IMR-90 (cell line): ENCODE measurements at regions not wholly inside any gene's neighbourhood (a gene's known extent, or its start where the extent isn't known, plus 50 kb on each side); places are given as distances from the start of the nearest gene placed in this dataset.

ENCODE experiments used
- ATAC-seq: fragments of 200-7000 bp; cut with Tn5 transposase; 2 replicates; pipeline ENCODE4 v1.9.1; 2020; ENCODE audit warnings: low read depth, mild to moderate bottlenecking, moderate library complexity
- BruUV-seq: library from RNA; stranded (reverse); fragments of 400-500 nt; replicated peaks from 2 replicates; lab custom pipeline; 2021; lab: Mats Ljungman, UMichigan
- CTCF ChIA-PET: fragments of 300-600 bp; formaldehyde crosslinking; extraction: SDS; loops from one replicate; lab custom pipeline; 2021; ENCODE audit warnings: antibody characterized with exemption; lab: Yijun Ruan, JAX
- POLR2A ChIA-PET: fragments of 300-600 bp; sonication (Branson Sonifier 250); formaldehyde crosslinking; loops from one replicate; lab custom pipeline; 2022; ENCODE audit warnings: antibody characterized with exemption; ENCODE audit not compliant: unreplicated experiment; lab: Charles Lee
- DNase-seq: peaks from one replicate; pipeline ENCODE4 v3.0.0; 2013
- H2AFZ ChIP-seq: replicated peaks from 2 replicates; pipeline ENCODE3; 2013; ENCODE audit warnings: low read length, mild to moderate bottlenecking; ENCODE audit not compliant: poor library complexity
- H2AK5ac ChIP-seq: 2 replicates; pipeline ENCODE4 v1.6.1; 2013; ENCODE audit warnings: low read depth, low read length, inconsistent platforms
- H2AK9ac ChIP-seq: replicated peaks from 2 replicates; pipeline ENCODE3; 2013; ENCODE audit warnings: mild to moderate bottlenecking, low read depth, low read length, moderate library complexity; ENCODE audit not compliant: poor library complexity
- H2BK120ac ChIP-seq: 2 replicates; pipeline ENCODE4 v1.6.1; 2013; ENCODE audit warnings: low read depth, low read length, inconsistent platforms
- H2BK15ac ChIP-seq: 3 replicates; pipeline ENCODE4 v1.6.1; 2013; ENCODE audit warnings: low read depth, low read length, inconsistent platforms
- H2BK20ac ChIP-seq: 2 replicates; pipeline ENCODE4 v1.6.1; 2013; ENCODE audit warnings: low read depth, mild to moderate bottlenecking, inconsistent platforms, low read length, moderate library complexity
- H2BK5ac ChIP-seq: 2 replicates; pipeline ENCODE4 v1.6.1; 2013; ENCODE audit warnings: mild to moderate bottlenecking, low read depth, low read length, inconsistent platforms; ENCODE audit not compliant: poor library complexity, severe bottlenecking
- H3K14ac ChIP-seq: replicated peaks from 2 replicates; pipeline ENCODE4 v1.6.1; 2013; ENCODE audit warnings: low read depth, low read length, inconsistent platforms
- H3K18ac ChIP-seq: 2 replicates; pipeline ENCODE4 v1.6.1; 2013; ENCODE audit warnings: low read depth, low read length, control low read depth
- H3K23ac ChIP-seq: 2 replicates; pipeline ENCODE4 v1.6.1; 2013; ENCODE audit warnings: low read depth, low read length, inconsistent platforms
- H3K27ac ChIP-seq: 2 replicates; pipeline ENCODE4 v1.5.1; 2013; ENCODE audit warnings: mild to moderate bottlenecking, control low read depth, low read length; ENCODE audit not compliant: insufficient read depth
- H3K27me3 ChIP-seq: 2 replicates; pipeline ENCODE4 v1.6.1; 2013; ENCODE audit warnings: low read length; ENCODE audit not compliant: control insufficient read depth, insufficient read depth
- H3K36me3 ChIP-seq: 2 replicates; pipeline ENCODE4 v1.6.1; 2013; ENCODE audit warnings: low read length, mixed read lengths; ENCODE audit not compliant: control insufficient read depth, insufficient read depth
- H3K4ac ChIP-seq: 2 replicates; pipeline ENCODE4 v1.6.1; 2013; ENCODE audit warnings: low read depth, low read length, inconsistent platforms
- H3K4me1 ChIP-seq: 2 replicates; pipeline ENCODE4 v1.6.1; 2013; ENCODE audit warnings: low read length, mixed read lengths; ENCODE audit not compliant: control insufficient read depth, insufficient read depth
- H3K4me2 ChIP-seq: 2 replicates; pipeline ENCODE4 v1.6.1; 2013; ENCODE audit warnings: low read depth, mild to moderate bottlenecking, control low read depth, low read length, moderate library complexity
- H3K4me3 ChIP-seq: 2 replicates; pipeline ENCODE4 v1.5.1; 2013; ENCODE audit warnings: low read depth, mild to moderate bottlenecking, control low read depth, low read length, moderate library complexity; ENCODE audit not compliant: insufficient read depth
- H3K56ac ChIP-seq: 2 replicates; pipeline ENCODE4 v1.6.1; 2013; ENCODE audit warnings: low read length, inconsistent platforms; ENCODE audit not compliant: insufficient read depth; ENCODE audit errors: extremely low read depth
- H3K79me1 ChIP-seq, 2 experiments: 2 replicates each; pipeline ENCODE4 v1.6.1; 2013; ENCODE audit warnings: low read length in 2 of 2, inconsistent platforms in 1 of 2, low read depth in 1 of 2
- H3K9ac ChIP-seq: 2 replicates; pipeline ENCODE4 v1.6.1; 2013; ENCODE audit warnings: low read depth, low read length, control low read depth
- H3K9me1 ChIP-seq: 2 replicates; pipeline ENCODE4 v1.6.1; 2013; ENCODE audit warnings: low read length, inconsistent platforms; ENCODE audit not compliant: insufficient read depth
- H3K9me3 ChIP-seq: 2 replicates; pipeline ENCODE4 v1.6.1; 2013; ENCODE audit warnings: low read length; ENCODE audit not compliant: control insufficient read depth, insufficient read depth
- H4K20me1 ChIP-seq: 2 replicates; pipeline ENCODE4 v1.6.1; 2013; ENCODE audit warnings: low read length, inconsistent platforms; ENCODE audit not compliant: insufficient read depth
- H4K5ac ChIP-seq: 2 replicates; pipeline ENCODE4 v1.6.1; 2013; ENCODE audit warnings: mild to moderate bottlenecking, low read depth, low read length, control low read depth
- H4K8ac ChIP-seq, 2 experiments: 2 replicates each; pipeline ENCODE4 v1.6.1; 2013; ENCODE audit warnings: low read depth in 2 of 2, low read length in 2 of 2, control low read depth in 1 of 2, inconsistent platforms in 1 of 2
- H4K91ac ChIP-seq: 2 replicates; pipeline ENCODE4 v1.6.1; 2013; ENCODE audit warnings: low read depth, low read length, inconsistent platforms; ENCODE audit not compliant: insufficient read depth
- BHLHE40 ChIP-seq: fragments of 150-350 bp; IDR thresholded peaks from 2 replicates; pipeline ENCODE4 v1.6.1; 2016; ENCODE audit warnings: mild to moderate bottlenecking, low read depth, low read length
- CEBPB ChIP-seq: IDR thresholded peaks from 2 replicates; pipeline ENCODE4 v1.6.1; 2012; ENCODE audit warnings: low read depth, low read length, improper control_type of control experiment
- CHD1 ChIP-seq: IDR thresholded peaks from 2 replicates; pipeline ENCODE4 v1.6.1; 2012; ENCODE audit warnings: low read depth, low read length, improper control_type of control experiment
- CTCF ChIP-seq: conservative IDR thresholded peaks from 2 replicates; pipeline ENCODE4 v1.5.1; 2012; ENCODE audit warnings: mild to moderate bottlenecking, low read depth, low read length, improper control_type of control experiment
- ELK1 ChIP-seq: fragments of 150-350 bp; IDR thresholded peaks from 2 replicates; pipeline ENCODE4 v1.6.1; 2016; ENCODE audit warnings: low read depth, mild to moderate bottlenecking, low read length, moderate library complexity, borderline replicate concordance
- FOS ChIP-seq: fragments of 150-350 bp; IDR thresholded peaks from 2 replicates; pipeline ENCODE4 v1.6.1; 2016; ENCODE audit warnings: low read depth, low read length
- MAFK ChIP-seq: IDR thresholded peaks from 2 replicates; pipeline ENCODE4 v1.6.1; 2012; ENCODE audit warnings: low read depth, low read length, improper control_type of control experiment
- MAZ ChIP-seq: IDR thresholded peaks from 2 replicates; pipeline ENCODE4 v1.6.1; 2012; ENCODE audit warnings: low read depth, mild to moderate bottlenecking, low read length, improper control_type of control experiment, moderate library complexity, borderline replicate concordance
- MXI1 ChIP-seq: IDR thresholded peaks from 2 replicates; pipeline ENCODE4 v1.6.1; 2012; ENCODE audit warnings: low read depth, mild to moderate bottlenecking, low read length, moderate library complexity, borderline replicate concordance
- NFE2L2 ChIP-seq: fragments of 150-350 bp; IDR thresholded peaks from 2 replicates; pipeline ENCODE4 v1.6.1; 2016; ENCODE audit warnings: low read depth, mild to moderate bottlenecking, low read length
- POLR2A ChIP-seq: IDR thresholded peaks from 2 replicates; pipeline ENCODE4 v1.6.1; 2012; ENCODE audit warnings: mild to moderate bottlenecking, low read depth, low read length
- RAD21 ChIP-seq: IDR thresholded peaks from 2 replicates; pipeline ENCODE4 v1.6.1; 2012; ENCODE audit warnings: low read length, improper control_type of control experiment
- RCOR1 ChIP-seq: IDR thresholded peaks from 2 replicates; pipeline ENCODE4 v1.6.1; 2012; ENCODE audit warnings: mild to moderate bottlenecking, low read length, improper control_type of control experiment; ENCODE audit not compliant: insufficient replicate concordance
- RFX5 ChIP-seq: IDR thresholded peaks from 2 replicates; pipeline ENCODE4 v1.8.0; 2012; ENCODE audit warnings: low read depth, mild to moderate bottlenecking, low read length, moderate library complexity
- SMC3 ChIP-seq: fragments of 150-350 bp; IDR thresholded peaks from 2 replicates; pipeline ENCODE4 v1.6.1; 2016; ENCODE audit warnings: low read depth, mild to moderate bottlenecking, antibody characterized with exemption, low read length, moderate library complexity
- USF2 ChIP-seq: fragments of 150-350 bp; IDR thresholded peaks from 2 replicates; pipeline ENCODE4 v1.6.1; 2017; ENCODE audit warnings: mild to moderate bottlenecking, antibody characterized with exemption, low read length, low read depth
- WGBS, 2 experiments: methylation state at CpG; one replicate each; pipeline versions ENCODE4 v1.1.5 to v1.1.7; 2013; ENCODE audit warnings: missing lambda C conversion rate in 2 of 2; ENCODE audit not compliant: insufficient read length in 1 of 2; ENCODE audit errors: extremely low coverage in 2 of 2; 5-methylcytosine and 5-hydroxymethylcytosine counted together
- dilution Hi-C: fragments of 300-500 bp; cut with HindIII; formaldehyde crosslinking; loops from one replicate; pipeline ENCODE4 v1.14.3; 2018; ENCODE audit warnings: low sequenced_read_pairs; ENCODE audit not compliant: unreplicated experiment
- in situ Hi-C: fragments of 300-500 bp; cut with MboI; formaldehyde crosslinking; loops from 3 replicates; pipeline ENCODE4 v1.14.3; 2019; ENCODE audit warnings: low sequenced_read_pairs, inconsistent platforms, mixed read lengths
- intact Hi-C: fragments of 100-400 bp; cut with micrococcal nuclease; formaldehyde crosslinking; loops from 2 replicates; pipeline ENCODE4 v1.10.0; 2022

GRCh38 chr6:98047164-98047563, 764.1 kb upstream of the MMS22L start:
- DNase-seq (no peak), ATAC-seq (no peak)
- no peak overlapping the region for H3K27ac ChIP-seq
- H2AFZ ChIP-seq = no peak overlapping the region
- H3K4ac ChIP-seq = no peak overlapping the region
- H3K23ac ChIP-seq = no peak overlapping the region
- H3K4me2 ChIP-seq = no peak overlapping the region
- no peak overlapping the region for H3K18ac ChIP-seq
- no peak overlapping the region for H2AK9ac ChIP-seq
- no peak overlapping the region for H3K4me3 ChIP-seq
- TF ChIP-seq SMC3 (no peak), NFE2L2 (no peak), CHD1 (no peak), MAZ (no peak), RAD21 (no peak), BHLHE40 (no peak), ELK1 (no peak), RFX5 (no peak), FOS (no peak), MAFK (no peak), RCOR1 (no peak), POLR2A (no peak), MXI1 (no peak), CEBPB (no peak), CTCF (no peak), USF2 (no peak)
- H3K79me1 ChIP-seq = no peaks in the 10 kb centered on the region
- no peak overlapping the region for H2BK120ac ChIP-seq
- no peaks in the 10 kb centered on the region for H3K27me3 ChIP-seq
- ChIA-PET POLR2A (no interaction called here), CTCF (interaction anchor here (0.6 kb wide), 1 partner anchor 732 kb away, joined by 3 read pairs; no protein-coding TSS in a partner anchor)
- no peaks in the 10 kb centered on the region for H3K9me1 ChIP-seq
- no CpG with 5 or more reads among the region's 2 CpGs for WGBS, 2 experiments
- H3K4me1 ChIP-seq = no peaks in the 10 kb centered on the region
- no peaks in the 10 kb centered on the region for H3K9me3 ChIP-seq
- no peak overlapping the region for H3K14ac ChIP-seq
- in situ Hi-C loops = no loop called here
- no peak overlapping the region for H3K56ac ChIP-seq
- no peak overlapping the region for H3K9ac ChIP-seq
- BruUV-seq = no TSS peak
- no peaks in the 10 kb centered on the region for H4K20me1 ChIP-seq
- H2BK5ac ChIP-seq = no peak overlapping the region
- intact Hi-C loops = no loop called here
- no peak overlapping the region for H4K91ac ChIP-seq
- no peak overlapping the region for H4K8ac ChIP-seq
- H4K5ac ChIP-seq = no peak overlapping the region
- dilution Hi-C loops = no loop called here
- no peaks in the 10 kb centered on the region for H3K36me3 ChIP-seq
- no peak overlapping the region for H2BK15ac ChIP-seq
- no peak overlapping the region for H2AK5ac ChIP-seq
- H2BK20ac ChIP-seq = no peak overlapping the region
